K562 (cell line): ENCODE measurements at regions not wholly inside any gene's neighbourhood (a gene's known extent, or its start where the extent isn't known, plus 50 kb on each side); places are given as distances from the start of the nearest gene placed in this dataset.

Source experiments
- ATAC-seq: fragments of 200-7000 bp; cut with Tn5 transposase; 3 replicates; pipeline ENCODE4 v1.9.1; 2020; ENCODE audit warnings: moderate library complexity
- BruUV-seq: library from RNA; stranded (reverse); fragments of 400-500 nt; replicated peaks from 2 replicates; lab custom pipeline; 2021; lab: Mats Ljungman, UMichigan
- CTCF ChIA-PET: fragments of 300-600 bp; formaldehyde crosslinking; extraction: SDS; loops from one replicate; lab custom pipeline; 2021; ENCODE audit warnings: low intra/inter-chr PET ratio; lab: Yijun Ruan, JAX
- POLR2A ChIA-PET: fragments of 300-600, 350-650 bp; sonication (Branson Sonifier 250); formaldehyde crosslinking; extraction: SDS; loops from one replicate; lab custom pipeline; 2021; ENCODE audit warnings: antibody characterized with exemption, inconsistent platforms; lab: Yijun Ruan, JAX
- DNase-seq, 4 experiments: peaks; one replicate each; pipeline versions ENCODE4 v3.0.0 to v3.0.0-alpha.2; 2011 to 2018; ENCODE audit warnings: low spot score in 3 of 4, mixed read lengths in 3 of 4; ENCODE audit errors: extremely low read depth in 1 of 4
- FAIRE-seq: peaks from 2 replicates; lab custom pipeline; 2011; peaks lifted over from hg19 to GRCh38; lab: Jason Lieb, UNC
- H2AFZ ChIP-seq: 2 replicates; pipeline ENCODE4 v1.6.0; 2011; ENCODE audit warnings: low read depth, low read length, control low read depth, inconsistent platforms
- H3K27ac ChIP-seq: fragments of 200-600 bp; 3 replicates; pipeline ENCODE4 v1.8.0; 2011; ENCODE audit warnings: low read depth, mild to moderate bottlenecking, control low read depth, inconsistent platforms, low read length, moderate library complexity, mixed read lengths; ENCODE audit errors: extremely low read depth
- H3K27me3 ChIP-seq, 2 experiments: fragments of 300-600 bp in 1 of 2; 2 replicates in 1 of 2; 3 replicates in 1 of 2; pipeline versions ENCODE4 v1.6.0 to v1.8.0; 2011; ENCODE audit warnings: inconsistent platforms in 2 of 2, low read length in 2 of 2, mild to moderate bottlenecking in 1 of 2, mixed read lengths in 1 of 2, moderate library complexity in 1 of 2; ENCODE audit not compliant: control insufficient read depth in 2 of 2, insufficient read depth in 2 of 2
- H3K36me3 ChIP-seq: fragments of 300-600 bp; 3 replicates; pipeline ENCODE4 v1.8.0; 2011; ENCODE audit warnings: mild to moderate bottlenecking, low read length, inconsistent platforms; ENCODE audit not compliant: control insufficient read depth, insufficient read depth
- H3K4me1 ChIP-seq, 2 experiments: fragments of 200-600 bp in 1 of 2; replicated peaks in 1 of 2; 2 replicates in 1 of 2; 3 replicates in 1 of 2; pipeline versions ENCODE4 v1.5.1 to v1.8.0; 2011; ENCODE audit warnings: inconsistent platforms in 2 of 2, low read length in 2 of 2, mild to moderate bottlenecking in 1 of 2, mixed read lengths in 1 of 2, moderate library complexity in 1 of 2; ENCODE audit not compliant: control insufficient read depth in 2 of 2, insufficient read depth in 2 of 2
- H3K4me2 ChIP-seq: 2 replicates; pipeline ENCODE4 v1.6.1; 2011; ENCODE audit warnings: low read length, control low read depth, inconsistent platforms, mixed read lengths; ENCODE audit not compliant: insufficient read depth
- H3K4me3 ChIP-seq: fragments of 200-600 bp; sonication (generic), shearing (Covaris generic); 2 replicates; pipeline ENCODE4 v1.5.1; 2016; ENCODE audit warnings: control low read depth, inconsistent platforms
- H3K79me2 ChIP-seq: fragments of 200-600 bp; 3 replicates; pipeline ENCODE4 v1.8.0; 2011; ENCODE audit warnings: low read length, inconsistent platforms; ENCODE audit not compliant: control insufficient read depth, insufficient read depth
- H3K9ac ChIP-seq, 2 experiments: 2 replicates each; pipeline versions ENCODE4 v1.6.0 to v1.6.1; 2011; ENCODE audit warnings: low read depth in 2 of 2, low read length in 2 of 2, control low read depth in 1 of 2, inconsistent platforms in 1 of 2, mild to moderate bottlenecking in 1 of 2, mixed read lengths in 1 of 2; ENCODE audit not compliant: insufficient read depth in 1 of 2
- H3K9me1 ChIP-seq: one replicate; pipeline ENCODE4 v1.6.0; 2011; ENCODE audit warnings: inconsistent platforms, mild to moderate bottlenecking, low read length, moderate library complexity; ENCODE audit not compliant: control insufficient read depth, insufficient read depth
- H3K9me3 ChIP-seq: replicated peaks from 2 replicates; pipeline ENCODE4 v1.5.1; 2011; ENCODE audit warnings: low read depth, low read length, inconsistent platforms; ENCODE audit not compliant: control insufficient read depth, insufficient read depth
- H4K20me1 ChIP-seq: replicated peaks from 2 replicates; pipeline ENCODE4 v1.6.1; 2011; ENCODE audit warnings: low read length, inconsistent platforms, mixed read lengths; ENCODE audit not compliant: control insufficient read depth, insufficient read depth
- ASH1L ChIP-seq: fragments of 450-650 bp; IDR thresholded peaks from 2 replicates; pipeline ENCODE4 v1.6.1; 2018; ENCODE audit warnings: borderline replicate concordance, mild to moderate bottlenecking, low read depth; ENCODE audit not compliant: partially characterized antibody
- BRD4 ChIP-seq: fragments of 200-600 bp; sonication (generic); IDR thresholded peaks from 2 replicates; pipeline ENCODE4 v1.6.1; 2017; ENCODE audit warnings: inconsistent platforms
- NR2F6 ChIP-seq: fragments of 450-650 bp; formaldehyde crosslinking; IDR thresholded peaks from 2 replicates; pipeline ENCODE4 v1.4.0; 2020; ENCODE audit warnings: mild to moderate bottlenecking
- WGBS: fragments of 100-300 bp; shearing (Covaris generic); methylation state at CpG from one replicate; pipeline ENCODE4 v1.1.6; 2016; ENCODE audit warnings: low coverage, mixed read lengths; ENCODE audit not compliant: insufficient coverage; ENCODE audit errors: missing lambda C conversion rate; 5-methylcytosine and 5-hydroxymethylcytosine counted together
- in situ Hi-C: fragments of 300-500 bp; cut with MboI; formaldehyde crosslinking; loops from 4 replicates; pipeline ENCODE4 v1.15.0; 2018; ENCODE audit warnings: inconsistent platforms, mixed read lengths
- intact Hi-C: fragments of 100-400 bp; cut with micrococcal nuclease; formaldehyde crosslinking; loops from 2 replicates; pipeline ENCODE4 v1.14.2; 2022

- BruUV-seq, result no TSS peak
- no peaks in the 10 kb centered on the region for H4K20me1 ChIP-seq
- no peaks in the 10 kb centered on the region for H3K4me1 ChIP-seq
- POLR2A ChIA-PET, result no interaction called here
- in situ Hi-C loops, result no loop called here
- DNase-seq, result no peak
- H3K27ac ChIP-seq, result no peak overlapping the region
- H3K4me3 ChIP-seq, result no peak overlapping the region
- no peak overlapping the region for H2AFZ ChIP-seq
- no peaks in the 10 kb centered on the region for H3K27me3 ChIP-seq
- no peaks in the 10 kb centered on the region for H3K9me1 ChIP-seq
- FAIRE-seq, result no peak
- TF ChIP-seq BRD4, result no peak
- TF ChIP-seq, all 486 proteins: peak for 0
- Histone ChIP-seq H3K9me3 (no peaks in the 10 kb centered on the region; the same call in 1 of the 2 replicates), H3K36me3 (no peaks in the 10 kb centered on the region), H3K4me2 (no peak overlapping the region), H3K79me2 (no peaks in the 10 kb centered on the region), H3K9ac (no peak overlapping the region)
- ATAC-seq, result no peak
- CTCF ChIA-PET, result interaction anchor here (0.7 kb wide), 1 partner anchor 20 kb away, joined by 3 read pairs; no protein-coding TSS in a partner anchor
- intact Hi-C loops, result no loop called here
These were observed 581.4 kb upstream of the PTGER4 start for GRCh38 chr5:40098313-40098712.

DNA sequence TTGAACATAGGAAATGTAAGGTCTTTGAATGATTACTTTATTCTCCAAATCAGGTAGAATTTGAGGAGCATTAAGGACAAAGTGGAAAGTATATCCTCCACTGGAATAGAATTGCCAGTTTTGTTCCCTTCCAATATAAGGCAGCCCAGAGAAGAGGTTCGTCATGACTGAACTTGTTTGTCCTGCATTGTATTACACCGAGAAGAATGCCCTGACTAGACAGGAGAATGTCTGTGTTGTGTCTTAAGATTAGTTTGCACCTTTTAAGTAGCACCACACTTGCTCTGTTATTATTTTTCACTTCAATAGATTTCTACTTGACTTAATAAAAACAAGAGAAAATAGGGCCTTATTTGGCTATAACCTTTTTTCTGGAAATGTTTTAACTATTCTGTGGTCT, 586.2 kb upstream of the PTGER4 start:
- CTCF ChIA-PET, result no interaction called here
- POLR2A ChIA-PET, result no interaction called here
- no peak overlapping the region for H3K4me3 ChIP-seq
- H3K27ac ChIP-seq, result no peak overlapping the region
- H3K79me2 ChIP-seq, result no peaks in the 10 kb centered on the region
- no peaks in the 10 kb centered on the region for H3K4me1 ChIP-seq
- BruUV-seq, result no TSS peak
- H4K20me1 ChIP-seq, result no peaks in the 10 kb centered on the region
- H3K9me1 ChIP-seq, result no peaks in the 10 kb centered on the region
- in situ Hi-C loops, result no loop called here
- intact Hi-C loops, result no loop called here
- no peaks in the 10 kb centered on the region for H3K9me3 ChIP-seq
- no peak overlapping the region for H2AFZ ChIP-seq
- H3K27me3 ChIP-seq, result no peaks in the 10 kb centered on the region
- FAIRE-seq (no peak), ATAC-seq (no peak), DNase-seq (no peak)
- H3K36me3 ChIP-seq, result no peaks in the 10 kb centered on the region
- no peak overlapping the region for H3K9ac ChIP-seq
- WGBS, result 0% methylated on average over 2 of the region's 2 CpGs
- H3K4me2 ChIP-seq, result no peak overlapping the region
- TF ChIP-seq NR2F6 (CRISPR knock-in tag), result no peak
- TF ChIP-seq ASH1L, result no peak
